ENCODE measurements at regions not wholly inside any gene's neighbourhood (a gene's known extent, or its start where the extent isn't known, plus 50 kb on each side); places are given as distances from the start of the nearest gene placed in this dataset.

- H3K27me3 ChIP-seq (ENCODE audit: control insufficient read depth, insufficient read depth, low read length): no peaks in the 10 kb centered on the region
- no peaks in the 10 kb centered on the region for H3K36me3 ChIP-seq (ENCODE audit: control insufficient read depth, insufficient read depth, low read length)
- H3K4me3 ChIP-seq (ENCODE audit: low read depth, low read length): no peak overlapping the region
- CTCF ChIA-PET: no interaction called here
- POLR2A ChIA-PET: no interaction called here
- DNase-seq (ENCODE audit: low read depth): no peak
- TF ChIP-seq CTCF (IDR thresholded peaks at IDR 0.05; ENCODE audit: insufficient read depth, low read depth, low read length): no peak
These were observed 460.8 kb downstream of the TMA16 start for GRCh38 chr4:163955288-163955687.

DNA sequence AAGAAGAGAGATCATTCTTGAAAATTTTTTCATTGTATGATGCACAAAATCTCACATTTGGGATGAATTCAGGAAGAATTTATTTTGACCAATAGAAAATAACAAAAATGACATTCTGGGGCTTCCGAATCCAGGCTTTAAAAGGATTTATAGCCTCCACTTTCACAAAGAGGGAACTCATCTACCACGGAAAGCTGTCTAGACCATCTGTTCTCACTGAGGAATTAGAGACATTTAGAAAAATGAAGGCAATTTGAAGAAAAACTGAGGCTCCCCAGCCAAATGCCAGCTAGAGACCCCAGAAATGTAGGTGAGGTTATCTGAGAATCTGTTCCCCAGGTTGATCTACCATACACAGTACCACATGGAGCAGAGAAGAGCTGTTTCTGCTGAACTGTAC lies 464.3 kb downstream of the TMA16 start:
- TF ChIP-seq CTCF (IDR thresholded peaks at IDR 0.05; ENCODE audit: insufficient read depth, low read depth, low read length): no peak
- Histone ChIP-seq H3K27me3 (ENCODE audit: control insufficient read depth, insufficient read depth, low read length) (no peaks in the 10 kb centered on the region), H3K36me3 (ENCODE audit: control insufficient read depth, insufficient read depth, low read length) (no peaks in the 10 kb centered on the region), H3K4me3 (ENCODE audit: low read depth, low read length) (no peak overlapping the region)
- ChIA-PET POLR2A (no interaction called here), CTCF (no interaction called here)
- no peak for DNase-seq (ENCODE audit: low read depth)

DNA sequence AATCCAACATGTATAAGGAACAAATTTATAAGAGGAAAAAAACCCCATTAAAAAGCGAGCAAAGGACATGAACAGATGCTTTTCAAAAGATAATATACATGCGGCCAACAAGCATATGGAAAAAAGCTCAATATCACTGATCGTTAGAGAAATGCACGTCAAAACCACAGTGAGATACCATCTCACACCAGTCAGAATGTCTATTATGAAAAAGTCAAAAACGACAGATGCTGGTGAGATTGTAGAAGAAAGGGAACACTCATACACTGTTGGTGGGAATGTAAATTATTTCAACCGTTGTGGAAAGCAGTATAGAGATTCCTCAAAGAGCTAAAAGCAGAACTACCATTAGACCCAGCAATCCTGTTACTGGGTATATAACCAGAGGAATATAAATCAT lies 465.4 kb downstream of the TMA16 start:
- H3K4me3 ChIP-seq (ENCODE audit: low read depth, low read length): no peak overlapping the region
- POLR2A ChIA-PET: no interaction called here
- TF ChIP-seq CTCF (IDR thresholded peaks at IDR 0.05; ENCODE audit: insufficient read depth, low read depth, low read length): no peak
- CTCF ChIA-PET: no interaction called here
- DNase-seq (ENCODE audit: low read depth): no peak
- H3K27me3 ChIP-seq (ENCODE audit: control insufficient read depth, insufficient read depth, low read length): no peaks in the 10 kb centered on the region
- H3K36me3 ChIP-seq (ENCODE audit: control insufficient read depth, insufficient read depth, low read length): no peaks in the 10 kb centered on the region

DNA sequence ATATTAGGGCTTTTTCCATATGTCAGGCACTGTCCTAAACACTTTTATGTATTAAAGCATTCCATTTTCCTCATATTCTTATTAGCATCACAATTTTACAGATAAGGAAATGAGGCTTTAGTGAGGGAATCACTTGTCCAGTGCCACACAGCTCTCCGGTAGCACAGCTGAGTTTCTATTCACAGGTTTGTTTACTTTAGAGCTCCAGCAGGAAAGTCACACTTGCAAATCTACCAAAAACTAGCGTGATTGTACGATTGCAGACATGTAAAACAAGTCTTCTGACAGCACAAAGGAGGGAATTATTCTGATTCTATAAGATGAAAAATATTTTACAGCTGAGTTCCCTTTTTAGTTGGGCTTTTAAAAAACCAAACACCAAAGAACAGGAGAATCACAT lies 472.1 kb downstream of the TMA16 start:
- ChIA-PET POLR2A (no interaction called here), CTCF (no interaction called here)
- Histone ChIP-seq H3K4me3 (ENCODE audit: low read depth, low read length) (no peak overlapping the region), H3K36me3 (ENCODE audit: control insufficient read depth, insufficient read depth, low read length) (no peaks in the 10 kb centered on the region), H3K27me3 (ENCODE audit: control insufficient read depth, insufficient read depth, low read length) (no peaks in the 10 kb centered on the region)
- no peak for DNase-seq (ENCODE audit: low read depth)
- TF ChIP-seq CTCF (IDR thresholded peaks at IDR 0.05; ENCODE audit: insufficient read depth, low read depth, low read length): no peak

DNA sequence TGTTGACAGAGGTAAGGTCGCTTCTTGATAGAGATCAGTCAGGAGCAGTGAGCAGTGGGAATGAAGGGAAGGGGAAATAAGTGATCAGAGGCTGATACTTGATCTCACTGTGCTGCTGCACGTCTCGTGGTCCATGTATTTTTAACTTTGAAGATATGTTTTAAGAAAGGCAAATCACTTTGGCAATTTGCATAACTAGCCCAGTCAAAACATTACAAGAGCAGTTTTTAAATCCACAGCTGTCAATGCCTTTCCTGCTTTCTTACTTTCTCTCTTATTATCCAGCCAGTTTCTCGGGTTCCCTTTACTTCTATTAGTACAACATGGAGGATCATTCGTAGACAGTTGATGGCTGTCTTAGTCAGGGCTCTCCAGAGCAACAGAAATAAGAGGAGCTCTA lies 472.8 kb downstream of the TMA16 start:
- no peak for TF ChIP-seq CTCF (IDR thresholded peaks at IDR 0.05; ENCODE audit: insufficient read depth, low read depth, low read length)
- CTCF ChIA-PET: no interaction called here
- no peaks in the 10 kb centered on the region for H3K27me3 ChIP-seq (ENCODE audit: control insufficient read depth, insufficient read depth, low read length)
- POLR2A ChIA-PET: no interaction called here
- no peak overlapping the region for H3K4me3 ChIP-seq (ENCODE audit: low read depth, low read length)
- no peaks in the 10 kb centered on the region for H3K36me3 ChIP-seq (ENCODE audit: control insufficient read depth, insufficient read depth, low read length)
- DNase-seq (ENCODE audit: low read depth): no peak

Measured in BJ (cell line).